CD4-positive, alpha-beta T cell treated with Interleukin-6 for 4 hours (primary cell): ENCODE measurements at regions not wholly inside any gene's neighbourhood (a gene's known extent, or its start where the extent isn't known, plus 50 kb on each side); places are given as distances from the start of the nearest gene placed in this dataset.
"Not testable (repeated sequence)": the region's sequence is repeated elsewhere in the genome, so short reads cannot be mapped to it uniquely, and the experiment has no call there.

Source experiments
- DNase-seq: peaks from one replicate; pipeline ENCODE4 v3.0.0-alpha.2; 2020; ENCODE audit warnings: mixed read lengths

- DNase-seq: no peak
Measured at GRCh38 chr13:44780591-44781280, 204.6 kb upstream of the TSC22D1 start.

DNA sequence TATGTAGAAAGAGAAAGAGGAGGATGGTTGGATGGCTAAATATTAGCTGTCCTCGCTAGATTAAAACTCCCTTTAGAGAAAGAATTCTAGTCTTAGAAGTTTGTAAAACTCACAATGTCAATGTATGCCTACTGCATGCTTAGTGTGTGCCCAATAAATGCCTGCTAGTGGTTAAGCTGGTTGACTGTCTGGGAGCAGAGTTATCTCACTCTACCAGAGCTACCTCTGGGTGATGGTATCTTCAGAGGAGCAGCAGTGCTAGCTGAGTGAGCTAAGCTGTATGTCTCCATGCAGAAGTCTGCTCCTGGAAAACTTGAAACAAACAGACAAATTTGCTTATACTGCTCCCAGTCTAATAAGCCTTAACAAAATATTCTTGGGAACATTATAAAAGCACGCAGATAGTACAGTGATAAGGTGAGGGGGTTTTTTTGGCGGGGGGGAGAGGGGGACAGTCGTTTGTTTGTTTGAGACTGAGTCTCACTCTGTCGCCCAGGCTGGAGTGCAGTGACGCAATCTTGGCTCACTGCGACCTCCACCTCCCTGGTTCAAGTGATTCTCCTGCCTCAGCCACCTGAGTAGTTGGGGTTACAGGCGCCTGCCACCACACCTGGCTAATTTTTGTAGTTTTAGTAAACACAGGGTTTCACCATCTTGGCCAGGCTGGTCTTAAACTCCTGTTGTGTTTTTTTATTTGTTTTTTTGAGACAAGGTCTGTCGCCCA, 202.8 kb upstream of the TSC22D1 start:
- DNase-seq: no peak

DNA sequence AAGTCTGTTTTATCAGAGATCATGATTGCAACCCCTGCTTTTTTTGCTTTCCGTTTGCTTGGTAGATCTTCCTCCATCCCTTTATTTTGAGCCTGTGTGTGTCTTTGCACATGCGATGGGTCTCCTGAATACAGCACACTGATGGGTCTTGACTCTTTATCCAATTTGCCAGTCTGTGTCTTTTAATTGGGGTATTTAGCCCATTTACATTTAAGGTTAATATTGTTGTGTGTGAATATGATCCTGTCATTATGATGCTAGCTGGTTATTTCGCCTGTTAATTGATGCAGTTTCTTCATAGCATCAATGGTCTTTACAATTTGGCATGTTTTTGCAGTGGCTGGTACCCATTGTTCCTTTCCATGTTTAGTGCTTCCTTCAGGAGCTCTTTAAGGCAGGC, 199.2 kb upstream of the TSC22D1 start:
- DNase-seq: not testable (repeated sequence)

- DNase-seq: no peak
Measured at GRCh38 chr13:44770951-44771350, 194.8 kb upstream of the TSC22D1 start.

DNA sequence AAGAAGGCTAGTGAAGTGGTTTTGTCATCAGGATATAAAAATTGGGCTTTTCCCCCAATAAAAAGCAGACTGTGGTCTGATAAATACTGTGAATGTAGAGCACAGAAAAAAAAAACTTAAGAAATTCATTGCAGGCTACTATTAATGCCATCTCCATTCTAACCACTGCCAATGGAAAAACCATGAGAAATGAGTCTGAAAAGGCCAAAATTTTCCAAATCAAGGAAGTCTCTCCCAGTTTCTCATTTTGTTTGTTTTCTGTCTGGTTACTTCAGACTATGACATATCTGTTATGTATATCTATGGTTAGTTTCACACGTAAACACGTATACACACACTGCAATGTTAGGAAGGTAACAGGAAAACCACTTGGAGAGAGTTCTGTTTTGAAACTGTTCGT, 193.6 kb upstream of the TSC22D1 start:
- DNase-seq: no peak

DNA sequence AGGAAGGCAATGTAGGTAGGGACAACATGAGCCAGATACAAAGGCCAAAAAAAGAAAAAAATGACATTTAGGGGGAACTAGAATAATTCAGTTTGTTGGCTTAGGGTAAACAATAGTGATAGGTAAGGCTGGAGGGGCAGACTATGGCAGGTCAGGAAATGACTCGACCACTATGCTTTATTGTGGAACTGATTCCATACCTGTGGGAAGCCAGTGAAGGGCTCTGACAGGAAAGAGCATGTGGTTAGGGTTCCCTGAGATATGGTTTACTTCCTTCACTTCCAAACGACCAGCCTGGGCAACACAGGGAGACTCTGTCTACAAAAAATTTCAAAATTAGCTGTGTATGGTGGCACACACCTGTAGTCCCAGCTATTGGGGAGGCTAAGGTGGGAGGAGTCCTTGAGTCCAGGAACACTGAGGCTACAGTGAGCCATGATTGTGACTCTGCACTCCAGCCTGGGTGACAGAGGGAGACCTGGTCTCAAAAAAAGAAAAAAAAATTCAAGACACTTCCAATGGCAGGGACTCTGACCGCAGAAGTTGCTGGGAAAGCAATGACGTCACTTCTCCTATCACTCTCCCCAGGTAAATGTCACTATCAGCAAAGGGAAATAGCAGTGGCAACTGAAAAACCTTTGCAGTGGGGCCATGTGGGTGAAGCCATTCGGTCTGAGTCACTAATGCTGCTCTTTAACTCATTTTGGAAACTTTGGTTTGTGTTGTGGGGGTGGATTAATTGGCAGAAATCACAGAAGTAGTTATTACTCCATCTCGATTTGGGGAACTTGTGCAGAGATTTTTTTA, 192.8 kb upstream of the TSC22D1 start:
- DNase-seq: no peak

- peak; percentile 7 for DNase-seq
Measured at GRCh38 chr13:44768239-44768638, 192.1 kb upstream of the TSC22D1 start.

DNA sequence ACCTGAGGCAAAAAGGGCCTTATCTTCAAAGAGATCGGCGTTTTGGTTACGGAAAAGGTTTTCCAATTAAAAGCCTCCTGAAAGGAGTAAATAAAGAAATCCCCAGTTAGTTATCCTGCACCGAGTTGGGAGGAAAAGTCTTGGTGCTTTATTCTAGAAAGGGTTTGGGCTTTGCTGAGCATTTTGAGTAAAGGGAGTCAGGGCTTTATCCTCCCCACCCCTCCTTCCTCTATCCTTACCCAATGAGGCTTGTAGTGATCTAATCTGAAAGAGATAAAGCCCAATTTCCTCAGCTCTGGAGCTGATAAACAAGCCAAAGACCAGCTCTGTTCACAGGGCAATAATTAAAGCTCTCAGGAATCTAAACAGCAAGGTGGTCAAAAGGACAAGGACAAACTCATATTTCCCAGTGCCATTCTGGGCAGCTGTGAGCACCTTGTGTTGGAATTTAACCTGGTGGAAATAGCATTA, 188.9 kb upstream of the TSC22D1 start:
- DNase-seq: no peak

GRCh38 chr13:44764302-44764692, 188.2 kb upstream of the TSC22D1 start:
- DNase-seq: no peak

GRCh38 chr13:44763615-44764301, 187.6 kb upstream of the TSC22D1 start:
- no peak for DNase-seq

GRCh38 chr13:44762911-44763310, 186.8 kb upstream of the TSC22D1 start:
- no peak for DNase-seq

GRCh38 chr13:44760434-44760833, 184.3 kb upstream of the TSC22D1 start:
- no peak for DNase-seq

- no peak for DNase-seq
Measured at GRCh38 chr13:44759384-44760360, 183.5 kb upstream of the TSC22D1 start.

DNA sequence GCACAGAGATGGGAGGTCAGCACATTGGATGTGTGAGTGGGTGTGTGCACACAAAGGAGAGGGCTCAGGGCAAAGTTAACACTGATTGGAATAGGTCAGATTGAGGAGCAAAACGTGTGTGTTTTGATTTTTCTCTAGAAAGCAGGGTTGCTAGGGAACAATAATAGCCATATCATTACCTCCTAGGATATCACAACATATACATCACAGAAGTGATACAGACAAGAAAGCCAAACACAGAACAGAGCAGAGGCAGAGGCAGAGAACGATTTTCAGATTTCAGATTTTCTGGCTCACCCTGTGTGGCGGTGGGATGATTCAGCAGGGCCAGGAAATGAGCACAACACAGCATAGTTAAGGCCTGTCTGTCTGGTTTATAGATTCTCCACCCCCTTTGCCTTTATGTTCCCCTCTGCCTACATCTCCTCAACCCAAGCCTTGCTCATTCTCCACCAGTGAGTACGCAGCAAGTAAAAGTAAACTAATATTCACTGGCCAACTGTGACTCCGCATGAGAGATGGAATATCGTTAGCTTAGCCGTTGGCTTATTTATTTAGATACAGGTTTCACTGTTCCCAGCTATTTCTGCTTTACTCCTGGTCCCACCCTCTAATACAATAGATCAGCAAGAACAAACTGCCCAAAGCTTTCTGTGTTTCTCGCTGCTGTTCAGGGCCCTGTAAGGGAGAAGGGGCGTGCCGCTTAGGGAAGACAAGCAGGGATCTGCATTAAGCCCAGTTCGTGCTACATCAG, 182.7 kb upstream of the TSC22D1 start:
- no peak for DNase-seq

DNA sequence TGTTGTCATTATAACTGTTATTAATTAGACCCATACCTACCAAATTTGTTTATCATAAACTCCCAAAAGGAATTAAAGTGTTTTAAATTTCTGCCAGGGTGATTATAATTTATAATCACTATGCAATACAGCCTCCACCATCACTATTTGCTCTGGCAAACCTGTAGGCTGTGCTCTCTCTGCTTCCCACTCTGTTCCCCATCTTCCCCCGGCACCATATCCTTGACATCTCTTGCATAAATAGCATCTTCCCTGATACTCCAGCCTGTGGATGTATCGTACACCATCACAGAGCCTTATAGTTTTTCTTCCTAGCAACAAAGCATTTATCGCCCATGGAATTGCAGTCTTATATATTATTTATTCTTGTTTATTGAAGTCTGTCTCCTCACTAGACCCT, 181.5 kb upstream of the TSC22D1 start:
- DNase-seq: no peak

GRCh38 chr13:44756276-44756810, 180.2 kb upstream of the TSC22D1 start:
- no peak for DNase-seq

- no peak for DNase-seq
Measured at GRCh38 chr13:44755872-44756271, 179.7 kb upstream of the TSC22D1 start.

DNA sequence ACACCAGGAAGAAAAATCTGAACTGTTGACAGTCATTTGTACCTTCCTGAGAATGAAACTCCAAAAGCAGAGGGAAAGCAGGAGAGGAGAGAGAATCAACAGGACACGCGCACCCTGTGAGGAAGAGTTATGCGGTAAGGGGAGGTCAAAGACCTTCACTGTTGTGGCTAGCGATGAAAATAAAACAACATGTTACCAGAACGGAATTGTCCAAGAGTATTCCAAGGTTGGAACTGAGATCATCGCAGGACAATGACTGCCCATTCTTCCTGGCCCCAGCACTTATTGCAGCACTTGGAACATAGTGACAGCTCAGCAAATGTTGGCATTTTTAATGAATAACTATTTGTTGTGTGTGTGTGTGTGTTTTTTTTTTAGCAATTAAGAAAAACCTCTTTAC, 176.0 kb upstream of the TSC22D1 start:
- no peak for DNase-seq

DNA sequence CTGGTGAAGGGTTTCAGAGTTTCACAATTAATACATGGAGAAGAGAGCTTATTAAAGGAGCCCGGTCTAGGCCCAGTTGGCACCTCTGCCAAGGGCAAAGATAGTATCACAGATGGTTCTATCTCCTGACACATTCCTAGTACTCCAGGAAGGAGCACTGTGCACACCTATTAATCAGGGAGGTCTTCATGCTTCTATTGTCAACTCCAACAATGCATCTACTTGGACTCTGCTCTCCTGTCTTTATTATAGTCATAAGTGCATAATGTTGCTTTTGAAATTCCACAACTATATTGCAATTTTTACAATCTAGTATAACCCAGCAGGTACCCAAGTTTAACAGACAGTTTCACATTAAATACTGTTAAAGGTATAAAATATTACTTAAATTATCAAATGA, 174.5 kb upstream of the TSC22D1 start:
- DNase-seq: no peak

- DNase-seq: no peak
Measured at GRCh38 chr13:44749906-44750305, 173.8 kb upstream of the TSC22D1 start.

DNA sequence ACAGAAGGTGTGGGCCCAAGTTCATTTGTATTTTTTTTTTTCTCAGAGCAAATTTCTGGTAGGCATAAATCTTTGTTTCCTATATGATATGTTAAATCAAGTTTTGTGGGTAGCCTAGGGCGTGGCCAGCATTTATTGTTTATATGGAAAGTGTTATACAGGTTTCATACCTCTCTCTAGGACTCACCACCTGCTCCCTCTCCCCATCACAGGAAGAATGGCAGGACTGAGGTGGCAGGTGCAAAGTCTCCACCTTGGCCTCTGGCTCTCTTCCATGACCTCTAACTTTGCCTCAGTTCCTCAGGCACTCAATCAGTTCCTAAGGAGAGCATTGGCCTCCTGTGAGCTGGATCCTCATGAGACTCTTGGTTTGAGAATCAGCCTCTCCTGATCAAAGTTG, 172.3 kb upstream of the TSC22D1 start:
- no peak for DNase-seq
